ENCODE measurements at regions not wholly inside any gene's neighbourhood (a gene's known extent, or its start where the extent isn't known, plus 50 kb on each side); places are given as distances from the start of the nearest gene placed in this dataset.

- Histone ChIP-seq H3K36me3 (ENCODE audit: control insufficient read depth in 1 of 2, insufficient read depth in 2 of 2, low read length in 2 of 2) (no peaks in the 10 kb centered on the region), H2BK120ac (ENCODE audit: insufficient read depth, low read length, poor library complexity) (no peak overlapping the region), H3K4me1 (ENCODE audit: control insufficient read depth in 1 of 2, insufficient read depth in 2 of 2, low read length in 2 of 2) (no peaks in the 10 kb centered on the region), H3K4me3 (ENCODE audit: low read depth, low read length) (no peak overlapping the region), H3K27ac (ENCODE audit: low read depth, low read length) (no peak overlapping the region), H2BK5ac (ENCODE audit: low read depth, low read length, poor library complexity) (no peak overlapping the region), H3K4ac (ENCODE audit: low read depth, low read length) (no peak overlapping the region), H3K9me3 (ENCODE audit: insufficient read depth, low read depth, low read length) (no peaks in the 10 kb centered on the region), H3K9ac (ENCODE audit: low read length) (no peak overlapping the region), H3K23ac (ENCODE audit: low read length) (no peak overlapping the region), H2AK5ac (ENCODE audit: low read length) (no peak overlapping the region), H4K12ac (ENCODE audit: low read depth, low read length) (no peak overlapping the region), H3K4me2 (ENCODE audit: low read length) (no peak overlapping the region), H3K79me2 (ENCODE audit: control insufficient read depth, insufficient read depth, low read length, poor library complexity) (no peaks in the 10 kb centered on the region), H3K79me1 (ENCODE audit: low read length) (no peaks in the 10 kb centered on the region), H3K27me3 (ENCODE audit: insufficient read depth, low read length) (no peaks in the 10 kb centered on the region), H4K91ac (ENCODE audit: low read depth, low read length) (no peak overlapping the region), H3K14ac (ENCODE audit: low read length) (no peak overlapping the region), H3K18ac (ENCODE audit: low read length) (no peak overlapping the region), H2BK12ac (ENCODE audit: low read length) (no peak overlapping the region), H2AFZ (ENCODE audit: insufficient read depth, low read length, poor library complexity) (no peak overlapping the region), H4K8ac (ENCODE audit: low read depth, low read length) (no peak overlapping the region)
- no peak for DNase-seq
- WGBS (ENCODE audit: extremely low coverage, insufficient coverage, insufficient read length), result no CpG with 5 or more reads among the region's 3 CpGs
Observed at GRCh38 chr13:55341891-55342290, 1798.8 kb upstream of the PRR20A start.

- no peak overlapping the region for H2AK5ac ChIP-seq (ENCODE audit: low read length)
- H3K36me3 ChIP-seq (ENCODE audit: control insufficient read depth in 1 of 2, insufficient read depth in 2 of 2, low read length in 2 of 2), result no peaks in the 10 kb centered on the region
- H2BK5ac ChIP-seq (ENCODE audit: low read depth, low read length, poor library complexity), result no peak overlapping the region
- no peak overlapping the region for H3K18ac ChIP-seq (ENCODE audit: low read length)
- no peak overlapping the region for H3K4me2 ChIP-seq (ENCODE audit: low read length)
- no peak overlapping the region for H3K27ac ChIP-seq (ENCODE audit: low read depth, low read length)
- no peak overlapping the region for H3K4ac ChIP-seq (ENCODE audit: low read depth, low read length)
- no peaks in the 10 kb centered on the region for H3K9me3 ChIP-seq (ENCODE audit: insufficient read depth, low read depth, low read length)
- H4K12ac ChIP-seq (ENCODE audit: low read depth, low read length), result no peak overlapping the region
- DNase-seq, result no peak
- no peak overlapping the region for H2BK120ac ChIP-seq (ENCODE audit: insufficient read depth, low read length, poor library complexity)
- no peak overlapping the region for H3K14ac ChIP-seq (ENCODE audit: low read length)
- H2BK12ac ChIP-seq (ENCODE audit: low read length), result no peak overlapping the region
- no peak overlapping the region for H4K91ac ChIP-seq (ENCODE audit: low read depth, low read length)
- no peak overlapping the region for H4K8ac ChIP-seq (ENCODE audit: low read depth, low read length)
- no peak overlapping the region for H3K23ac ChIP-seq (ENCODE audit: low read length)
- no peak overlapping the region for H3K9ac ChIP-seq (ENCODE audit: low read length)
- no peak overlapping the region for H3K4me3 ChIP-seq (ENCODE audit: low read depth, low read length)
- no peaks in the 10 kb centered on the region for H3K79me2 ChIP-seq (ENCODE audit: control insufficient read depth, insufficient read depth, low read length, poor library complexity)
- H2AFZ ChIP-seq (ENCODE audit: insufficient read depth, low read length, poor library complexity), result no peak overlapping the region
- no peaks in the 10 kb centered on the region for H3K4me1 ChIP-seq (ENCODE audit: control insufficient read depth in 1 of 2, insufficient read depth in 2 of 2, low read length in 2 of 2)
- WGBS (ENCODE audit: extremely low coverage, insufficient coverage, insufficient read length), result no CpG with 5 or more reads among the region's 4 CpGs
- no peaks in the 10 kb centered on the region for H3K79me1 ChIP-seq (ENCODE audit: low read length)
- no peaks in the 10 kb centered on the region for H3K27me3 ChIP-seq (ENCODE audit: insufficient read depth, low read length)
Observed at GRCh38 chr13:55345224-55345623, 1795.5 kb upstream of the PRR20A start.

GRCh38 chr13:55347528-55347927 lies 1793.2 kb upstream of the PRR20A start:
- Histone ChIP-seq H2AK5ac (ENCODE audit: low read length) (no peak overlapping the region), H3K79me1 (ENCODE audit: low read length) (no peaks in the 10 kb centered on the region), H3K4me3 (ENCODE audit: low read depth, low read length) (no peak overlapping the region), H3K4me1 (ENCODE audit: control insufficient read depth in 1 of 2, insufficient read depth in 2 of 2, low read length in 2 of 2) (no peaks in the 10 kb centered on the region), H2BK120ac (ENCODE audit: insufficient read depth, low read length, poor library complexity) (no peak overlapping the region), H3K23ac (ENCODE audit: low read length) (no peak overlapping the region), H3K79me2 (ENCODE audit: control insufficient read depth, insufficient read depth, low read length, poor library complexity) (no peaks in the 10 kb centered on the region), H2BK12ac (ENCODE audit: low read length) (no peak overlapping the region), H2BK5ac (ENCODE audit: low read depth, low read length, poor library complexity) (no peak overlapping the region), H3K4ac (ENCODE audit: low read depth, low read length) (no peak overlapping the region), H3K9ac (ENCODE audit: low read length) (no peak overlapping the region), H3K36me3 (ENCODE audit: control insufficient read depth in 1 of 2, insufficient read depth in 2 of 2, low read length in 2 of 2) (no peaks in the 10 kb centered on the region), H4K91ac (ENCODE audit: low read depth, low read length) (no peak overlapping the region), H4K12ac (ENCODE audit: low read depth, low read length) (no peak overlapping the region), H4K8ac (ENCODE audit: low read depth, low read length) (no peak overlapping the region), H3K9me3 (ENCODE audit: insufficient read depth, low read depth, low read length) (no peaks in the 10 kb centered on the region), H3K18ac (ENCODE audit: low read length) (no peak overlapping the region), H3K27ac (ENCODE audit: low read depth, low read length) (no peak overlapping the region), H3K14ac (ENCODE audit: low read length) (no peak overlapping the region), H3K4me2 (ENCODE audit: low read length) (no peak overlapping the region), H2AFZ (ENCODE audit: insufficient read depth, low read length, poor library complexity) (no peak overlapping the region), H3K27me3 (ENCODE audit: insufficient read depth, low read length) (no peaks in the 10 kb centered on the region)
- no CpG with 5 or more reads among the region's 3 CpGs for WGBS (ENCODE audit: extremely low coverage, insufficient coverage, insufficient read length)
- DNase-seq, result no peak

GRCh38 chr13:55359067-55359466 lies 1781.7 kb upstream of the PRR20A start:
- H3K27ac ChIP-seq (ENCODE audit: low read depth, low read length), result no peak overlapping the region
- no peak overlapping the region for H3K18ac ChIP-seq (ENCODE audit: low read length)
- no peak overlapping the region for H4K12ac ChIP-seq (ENCODE audit: low read depth, low read length)
- no peaks in the 10 kb centered on the region for H3K4me1 ChIP-seq (ENCODE audit: control insufficient read depth in 1 of 2, insufficient read depth in 2 of 2, low read length in 2 of 2)
- no peak overlapping the region for H3K23ac ChIP-seq (ENCODE audit: low read length)
- H3K4me2 ChIP-seq (ENCODE audit: low read length), result no peak overlapping the region
- no peak overlapping the region for H3K14ac ChIP-seq (ENCODE audit: low read length)
- DNase-seq, result no peak
- H2BK12ac ChIP-seq (ENCODE audit: low read length), result no peak overlapping the region
- no peak overlapping the region for H3K9ac ChIP-seq (ENCODE audit: low read length)
- no CpG with 5 or more reads among the region's 1 CpG for WGBS (ENCODE audit: extremely low coverage, insufficient coverage, insufficient read length)
- H3K27me3 ChIP-seq (ENCODE audit: insufficient read depth, low read length), result no peaks in the 10 kb centered on the region
- no peak overlapping the region for H2AK5ac ChIP-seq (ENCODE audit: low read length)
- no peaks in the 10 kb centered on the region for H3K36me3 ChIP-seq (ENCODE audit: control insufficient read depth in 1 of 2, insufficient read depth in 2 of 2, low read length in 2 of 2)
- H3K79me1 ChIP-seq (ENCODE audit: low read length), result no peaks in the 10 kb centered on the region
- H3K79me2 ChIP-seq (ENCODE audit: control insufficient read depth, insufficient read depth, low read length, poor library complexity), result no peaks in the 10 kb centered on the region
- H4K91ac ChIP-seq (ENCODE audit: low read depth, low read length), result no peak overlapping the region
- H3K9me3 ChIP-seq (ENCODE audit: insufficient read depth, low read depth, low read length), result no peaks in the 10 kb centered on the region
- H4K8ac ChIP-seq (ENCODE audit: low read depth, low read length), result no peak overlapping the region
- H3K4me3 ChIP-seq (ENCODE audit: low read depth, low read length), result no peak overlapping the region
- no peak overlapping the region for H2BK5ac ChIP-seq (ENCODE audit: low read depth, low read length, poor library complexity)
- no peak overlapping the region for H2AFZ ChIP-seq (ENCODE audit: insufficient read depth, low read length, poor library complexity)
- no peak overlapping the region for H3K4ac ChIP-seq (ENCODE audit: low read depth, low read length)
- no peak overlapping the region for H2BK120ac ChIP-seq (ENCODE audit: insufficient read depth, low read length, poor library complexity)

GRCh38 chr13:55361141-55361540 lies 1779.6 kb upstream of the PRR20A start:
- Histone ChIP-seq H2AFZ (ENCODE audit: insufficient read depth, low read length, poor library complexity) (no peak overlapping the region), H3K27me3 (ENCODE audit: insufficient read depth, low read length) (no peaks in the 10 kb centered on the region), H3K9ac (ENCODE audit: low read length) (no peak overlapping the region), H2BK12ac (ENCODE audit: low read length) (no peak overlapping the region), H4K12ac (ENCODE audit: low read depth, low read length) (no peak overlapping the region), H2BK5ac (ENCODE audit: low read depth, low read length, poor library complexity) (no peak overlapping the region), H3K79me2 (ENCODE audit: control insufficient read depth, insufficient read depth, low read length, poor library complexity) (no peaks in the 10 kb centered on the region), H3K4me2 (ENCODE audit: low read length) (no peak overlapping the region), H3K4me1 (ENCODE audit: control insufficient read depth in 1 of 2, insufficient read depth in 2 of 2, low read length in 2 of 2) (no peaks in the 10 kb centered on the region), H3K4ac (ENCODE audit: low read depth, low read length) (no peak overlapping the region), H3K27ac (ENCODE audit: low read depth, low read length) (no peak overlapping the region), H4K91ac (ENCODE audit: low read depth, low read length) (no peak overlapping the region), H4K8ac (ENCODE audit: low read depth, low read length) (no peak overlapping the region), H3K23ac (ENCODE audit: low read length) (no peak overlapping the region), H2AK5ac (ENCODE audit: low read length) (no peak overlapping the region), H3K4me3 (ENCODE audit: low read depth, low read length) (no peak overlapping the region), H3K18ac (ENCODE audit: low read length) (no peak overlapping the region), H3K36me3 (ENCODE audit: control insufficient read depth in 1 of 2, insufficient read depth in 2 of 2, low read length in 2 of 2) (no peaks in the 10 kb centered on the region), H3K79me1 (ENCODE audit: low read length) (no peaks in the 10 kb centered on the region), H3K14ac (ENCODE audit: low read length) (no peak overlapping the region), H2BK120ac (ENCODE audit: insufficient read depth, low read length, poor library complexity) (no peak overlapping the region), H3K9me3 (ENCODE audit: insufficient read depth, low read depth, low read length) (no peaks in the 10 kb centered on the region)
- no peak for DNase-seq
